Small intestine (tissue), 7 donors: ENCODE measurements at regions not wholly inside any gene's neighbourhood (a gene's known extent, or its start where the extent isn't known, plus 50 kb on each side); places are given as distances from the start of the nearest gene placed in this dataset.

Experiments
- DNase-seq, 2 donors: peaks; one replicate each; pipeline versions ENCODE4 v3.0.0 to v3.0.0-alpha.2; 2013
- FAIRE-seq: peaks from 2 replicates; lab custom pipeline; 2012; peaks lifted over from hg19 to GRCh38; lab: Jason Lieb, UNC
- H3K27ac ChIP-seq, 3 donors: one replicate each; pipeline ENCODE4 v1.5.1; 2013; ENCODE audit warnings: low read length in 2 of 3, mild to moderate bottlenecking in 2 of 3, control low read depth in 1 of 3, inconsistent platforms in 1 of 3, low read depth in 1 of 3, moderate library complexity in 1 of 3
- H3K27me3 ChIP-seq, 3 donors: one replicate each; pipeline ENCODE4 v1.6.1; 2013; ENCODE audit warnings: low read length in 3 of 3, inconsistent platforms in 1 of 3; ENCODE audit not compliant: control insufficient read depth in 3 of 3, insufficient read depth in 3 of 3
- H3K36me3 ChIP-seq, 3 donors: one replicate each; pipeline ENCODE4 v1.6.1; 2013; ENCODE audit warnings: low read length in 3 of 3, inconsistent platforms in 1 of 3, low read depth in 1 of 3, mild to moderate bottlenecking in 1 of 3, moderate library complexity in 1 of 3; ENCODE audit not compliant: control insufficient read depth in 3 of 3, insufficient read depth in 2 of 3
- H3K4me1 ChIP-seq, 3 donors: one replicate each; pipeline ENCODE4 v1.6.1; 2013; ENCODE audit warnings: low read length in 2 of 3, inconsistent platforms in 1 of 3, low read depth in 1 of 3, mild to moderate bottlenecking in 1 of 3, moderate library complexity in 1 of 3; ENCODE audit not compliant: control insufficient read depth in 3 of 3, insufficient read depth in 2 of 3
- H3K4me3 ChIP-seq, 3 donors: one replicate each; pipeline ENCODE4 v1.5.1; 2013; ENCODE audit warnings: low read length in 3 of 3, control low read depth in 1 of 3, inconsistent platforms in 1 of 3, low read depth in 1 of 3, mild to moderate bottlenecking in 1 of 3, moderate library complexity in 1 of 3
- H3K9me3 ChIP-seq, 2 donors: one replicate each; pipeline ENCODE4 v1.6.1; 2013; ENCODE audit warnings: low read depth in 1 of 2, low read length in 1 of 2; ENCODE audit not compliant: control insufficient read depth in 2 of 2, insufficient read depth in 1 of 2
- WGBS, 3 donors: extraction: QIAGEN DNeasy Blood & Tissue Kit; methylation state at CpG; one replicate each; pipeline ENCODE4 v1.1.7; 2013; 5-methylcytosine and 5-hydroxymethylcytosine counted together
- donor health status: healthy with polysubstance abuse.
- donor health status: control.
- donor health status: control.
- donor health status: Bipolar disorder and iron deficiency.
- donor health status: healthy.

GRCh38 chr2:220014961-220015360, 387.5 kb downstream of the SLC4A3 start:
- no peak for DNase-seq
- no peaks in the 10 kb centered on the region for H3K9me3 ChIP-seq
- no peaks in the 10 kb centered on the region for H3K27me3 ChIP-seq
- FAIRE-seq: no peak
- no peaks in the 10 kb centered on the region for H3K4me1 ChIP-seq
- no peak overlapping the region for H3K27ac ChIP-seq
- no peak overlapping the region for H3K4me3 ChIP-seq
- WGBS, 3 donors: 88 to 94% (median 89%) methylated on average over 2 of the region's 2 CpGs
- H3K36me3 ChIP-seq: no peaks in the 10 kb centered on the region

DNA sequence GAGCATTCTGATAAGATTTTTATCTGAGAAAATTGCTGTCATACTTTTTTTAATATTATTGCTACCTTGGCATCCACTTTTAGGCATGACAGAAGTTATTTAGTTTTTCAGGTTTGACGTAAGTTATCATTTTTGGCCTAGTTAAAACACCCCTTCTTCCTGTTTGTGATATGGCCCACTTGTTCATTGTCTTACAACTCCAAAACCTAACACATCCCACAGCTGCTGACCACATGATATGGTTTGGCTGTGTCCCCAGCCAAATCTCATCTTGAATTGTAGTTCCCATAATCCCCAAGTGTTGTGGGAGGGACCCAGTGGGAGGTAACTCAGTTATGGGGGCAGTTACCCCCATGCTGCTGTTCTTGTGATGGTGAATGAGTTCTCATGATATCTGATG, 388.1 kb downstream of the SLC4A3 start:
- DNase-seq (no peak), FAIRE-seq (no peak)
- no peaks in the 10 kb centered on the region for H3K27me3 ChIP-seq
- H3K27ac ChIP-seq: no peak overlapping the region
- no peaks in the 10 kb centered on the region for H3K4me1 ChIP-seq
- no peaks in the 10 kb centered on the region for H3K36me3 ChIP-seq
- WGBS, 3 donors: 63 to 66% (median 64%) methylated on average over 1 of the region's 1 CpG
- no peak overlapping the region for H3K4me3 ChIP-seq
- no peaks in the 10 kb centered on the region for H3K9me3 ChIP-seq

- no peaks in the 10 kb centered on the region for H3K27me3 ChIP-seq
- DNase-seq (no peak), FAIRE-seq (no peak)
- no peaks in the 10 kb centered on the region for H3K4me1 ChIP-seq
- H3K27ac ChIP-seq: no peak overlapping the region
- no peak overlapping the region for H3K4me3 ChIP-seq
- peaks cover 0 to 2% of the 10 kb centered on the region in 2 donors for H3K9me3 ChIP-seq
- 84 to 95% (median 93%) methylated on average over 1 of the region's 1 CpG for WGBS, 3 donors
- no peaks in the 10 kb centered on the region for H3K36me3 ChIP-seq
Observed at GRCh38 chr2:220025207-220025606, 397.8 kb downstream of the SLC4A3 start.

DNA sequence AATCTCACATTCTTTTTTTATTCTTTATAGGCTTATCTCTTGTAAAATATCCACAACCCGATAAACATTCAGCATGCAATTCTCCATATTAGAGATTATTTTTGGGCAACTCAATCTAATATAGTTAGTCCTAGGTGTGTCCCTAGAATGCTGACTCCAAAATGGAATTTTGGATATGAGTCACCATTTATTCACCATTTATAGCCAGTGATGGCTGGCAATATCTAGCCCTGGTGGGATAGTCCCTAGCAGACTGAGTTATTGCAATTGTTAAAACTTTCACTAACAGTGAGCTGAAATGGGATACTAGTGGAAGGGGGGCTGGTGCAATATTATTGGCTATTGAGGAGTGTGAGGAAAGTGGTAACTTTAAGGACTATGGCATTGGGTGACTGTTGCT, 401.6 kb downstream of the SLC4A3 start:
- DNase-seq: no peak

GRCh38 chr2:220033546-220033945, 406.1 kb downstream of the SLC4A3 start:
- 67 to 81% (median 75%) methylated on average over 1 of the region's 1 CpG for WGBS, 3 donors
- no peak for DNase-seq
- Histone ChIP-seq H3K9me3 (no peaks in the 10 kb centered on the region), H3K27ac (no peak overlapping the region), H3K36me3 (no peaks in the 10 kb centered on the region), H3K4me3 (no peak overlapping the region), H3K27me3 (no peaks in the 10 kb centered on the region), H3K4me1 (no peaks in the 10 kb centered on the region)
- FAIRE-seq: no peak

More for the DNA sequence above, 401.6 kb downstream of the SLC4A3 start:
- Histone ChIP-seq H3K9me3 (peaks cover 0 to 2% of the 10 kb centered on the region in 2 donors), H3K27ac (no peak overlapping the region), H3K36me3 (no peaks in the 10 kb centered on the region), H3K4me3 (no peak overlapping the region), H3K4me1 (no peaks in the 10 kb centered on the region), H3K27me3 (no peaks in the 10 kb centered on the region)
- FAIRE-seq: no peak
- 44 to 96% (median 86%) methylated on average over 1 of the region's 1 CpG for WGBS, 3 donors

- FAIRE-seq: no peak
- no peak overlapping the region for H3K4me3 ChIP-seq
Observed at GRCh38 chr2:220034426-220035130, 407.1 kb downstream of the SLC4A3 start.

GRCh38 chr2:220036431-220036830, 409.0 kb downstream of the SLC4A3 start:
- no peaks in the 10 kb centered on the region for H3K4me1 ChIP-seq
- no peak overlapping the region for H3K27ac ChIP-seq
- H3K4me3 ChIP-seq: no peak overlapping the region
- no peak for FAIRE-seq
- no peaks in the 10 kb centered on the region for H3K36me3 ChIP-seq
- DNase-seq: no peak
- no peaks in the 10 kb centered on the region for H3K27me3 ChIP-seq
- H3K9me3 ChIP-seq: no peaks in the 10 kb centered on the region

More at GRCh38 chr2:220034426-220035130, 407.1 kb downstream of the SLC4A3 start:
- no peaks in the 10 kb centered on the region for H3K27me3 ChIP-seq
- no peak overlapping the region for H3K27ac ChIP-seq
- no peaks in the 10 kb centered on the region for H3K9me3 ChIP-seq
- no peak for DNase-seq
- H3K4me1 ChIP-seq: no peaks in the 10 kb centered on the region
- no peaks in the 10 kb centered on the region for H3K36me3 ChIP-seq

DNA sequence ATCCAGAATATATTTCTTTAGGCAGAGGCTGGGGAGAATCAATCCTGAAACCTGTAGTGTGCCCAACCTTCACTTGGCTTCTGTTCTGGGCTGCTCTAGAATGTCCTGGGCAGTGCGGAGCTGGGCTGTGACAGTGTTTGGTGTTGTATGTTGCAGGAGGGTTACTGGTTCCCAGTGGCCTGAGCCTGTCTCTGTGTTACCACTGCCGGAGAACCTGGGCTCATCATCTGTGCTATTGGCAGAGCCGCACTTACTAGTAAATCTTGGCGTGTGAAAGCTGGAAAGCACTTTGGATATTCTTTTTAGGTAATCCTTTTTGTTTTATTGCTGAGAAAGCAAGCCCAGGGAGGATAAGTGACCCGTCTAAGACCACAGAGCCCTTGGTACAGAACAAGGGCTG, 412.9 kb downstream of the SLC4A3 start:
- Histone ChIP-seq H3K9me3 (no peaks in the 10 kb centered on the region), H3K27ac (no peak overlapping the region), H3K4me1 (no peaks in the 10 kb centered on the region), H3K36me3 (no peaks in the 10 kb centered on the region), H3K27me3 (no peaks in the 10 kb centered on the region), H3K4me3 (no peak overlapping the region)
- WGBS, 3 donors: 79 to 91% (median 89%) methylated on average over 5 of the region's 5 CpGs
- FAIRE-seq (no peak), DNase-seq (no peak)

GRCh38 chr2:220041447-220041846, 414.0 kb downstream of the SLC4A3 start:
- FAIRE-seq (no peak), DNase-seq (no peak)
- Histone ChIP-seq H3K4me3 (no peak overlapping the region), H3K27me3 (no peaks in the 10 kb centered on the region), H3K27ac (no peak overlapping the region), H3K4me1 (no peaks in the 10 kb centered on the region), H3K36me3 (no peaks in the 10 kb centered on the region), H3K9me3 (no peaks in the 10 kb centered on the region)
- 59% methylated on average over 9 of the region's 9 CpGs for WGBS, 3 donors
